NCI-H345 treated with DMSO at 0.1 percent for 48 hours (cell line): ENCODE measurements at regions not wholly inside any gene's neighbourhood (a gene's known extent, or its start where the extent isn't known, plus 50 kb on each side); places are given as distances from the start of the nearest gene placed in this dataset.
A peak's percentile ranks its signal among the peaks of the same experiment; 100 is the strongest.
"Not testable (repeated sequence)": the region's sequence is repeated elsewhere in the genome, so short reads cannot be mapped to it uniquely, and the experiment has no call there.

Source experiments
- DNase-seq: peaks from one replicate; lab custom pipeline; 2025; ENCODE audit not compliant: unreplicated experiment; lab: John Stamatoyannopoulos, UW

GRCh38 chr3:177827511-177828207 is 630.4 kb upstream of the TBL1XR1 start:
- no peak for DNase-seq

GRCh38 chr3:177828208-177828565 is 630.9 kb upstream of the TBL1XR1 start:
- DNase-seq = no peak

GRCh38 chr3:177830411-177830849 is 633.1 kb upstream of the TBL1XR1 start:
- no peak for DNase-seq

- DNase-seq = no peak
These were observed 634.1 kb upstream of the TBL1XR1 start for GRCh38 chr3:177831361-177831760.

- DNase-seq = no peak
These were observed 635.6 kb upstream of the TBL1XR1 start for GRCh38 chr3:177832880-177833279.

- DNase-seq = peak; percentile 75
These were observed 636.0 kb upstream of the TBL1XR1 start for GRCh38 chr3:177833332-177833731.

GRCh38 chr3:177835008-177835407 is 637.7 kb upstream of the TBL1XR1 start:
- DNase-seq = peak; percentile 66

- DNase-seq = no peak
These were observed 638.6 kb upstream of the TBL1XR1 start for GRCh38 chr3:177835917-177836316.

GRCh38 chr3:177836671-177837070 is 639.4 kb upstream of the TBL1XR1 start:
- DNase-seq = no peak

GRCh38 chr3:177837951-177838655 is 640.8 kb upstream of the TBL1XR1 start:
- DNase-seq = no peak

- DNase-seq = no peak
These were observed 641.6 kb upstream of the TBL1XR1 start for GRCh38 chr3:177838766-177839350.

GRCh38 chr3:177842302-177842701 is 645.0 kb upstream of the TBL1XR1 start:
- no peak for DNase-seq

- DNase-seq = no peak
These were observed 645.8 kb upstream of the TBL1XR1 start for GRCh38 chr3:177842743-177843734.

- no peak for DNase-seq
These were observed 654.9 kb upstream of the TBL1XR1 start for GRCh38 chr3:177852001-177852807.

GRCh38 chr3:177855021-177855420 is 657.7 kb upstream of the TBL1XR1 start:
- DNase-seq = no peak

GRCh38 chr3:177860184-177860583 is 662.9 kb upstream of the TBL1XR1 start:
- DNase-seq = no peak

- no peak for DNase-seq
These were observed 665.7 kb upstream of the TBL1XR1 start for GRCh38 chr3:177862962-177863491.

GRCh38 chr3:177871267-177871666 is 665.0 kb upstream of the KCNMB2 start:
- DNase-seq = not testable (repeated sequence)

GRCh38 chr3:177878192-177878591 is 658.0 kb upstream of the KCNMB2 start:
- DNase-seq = no peak

- no peak for DNase-seq
These were observed 657.3 kb upstream of the KCNMB2 start for GRCh38 chr3:177878957-177879356.
